Stimulated activated naive CD8-positive, alpha-beta T cell treated with anti-CD3 and anti-CD28 coated beads, Interleukin-15, Interleukin-2, amounts not matched to agents 100 U/mL and 50 U/mL, for 24 hours (primary cell): ENCODE measurements at regions not wholly inside any gene's neighbourhood (a gene's known extent, or its start where the extent isn't known, plus 50 kb on each side); places are given as distances from the start of the nearest gene placed in this dataset.

ENCODE experiments used
- ATAC-seq: fragments of 150-1000 bp; cut with Tn5 transposase; one replicate; pipeline ENCODE4 v1.10.0; 2021
- DNase-seq: peaks from one replicate; pipeline ENCODE4 v3.0.0; 2021

GRCh38 chr15:88403351-88403791, 63.8 kb downstream of the MRPL46 start:
- no peak for ATAC-seq
- DNase-seq: no peak

- peak; percentile 48 for ATAC-seq
- peak; percentile 28 for DNase-seq
These were observed 65.1 kb downstream of the MRPL46 start for GRCh38 chr15:88401996-88402656.

DNA sequence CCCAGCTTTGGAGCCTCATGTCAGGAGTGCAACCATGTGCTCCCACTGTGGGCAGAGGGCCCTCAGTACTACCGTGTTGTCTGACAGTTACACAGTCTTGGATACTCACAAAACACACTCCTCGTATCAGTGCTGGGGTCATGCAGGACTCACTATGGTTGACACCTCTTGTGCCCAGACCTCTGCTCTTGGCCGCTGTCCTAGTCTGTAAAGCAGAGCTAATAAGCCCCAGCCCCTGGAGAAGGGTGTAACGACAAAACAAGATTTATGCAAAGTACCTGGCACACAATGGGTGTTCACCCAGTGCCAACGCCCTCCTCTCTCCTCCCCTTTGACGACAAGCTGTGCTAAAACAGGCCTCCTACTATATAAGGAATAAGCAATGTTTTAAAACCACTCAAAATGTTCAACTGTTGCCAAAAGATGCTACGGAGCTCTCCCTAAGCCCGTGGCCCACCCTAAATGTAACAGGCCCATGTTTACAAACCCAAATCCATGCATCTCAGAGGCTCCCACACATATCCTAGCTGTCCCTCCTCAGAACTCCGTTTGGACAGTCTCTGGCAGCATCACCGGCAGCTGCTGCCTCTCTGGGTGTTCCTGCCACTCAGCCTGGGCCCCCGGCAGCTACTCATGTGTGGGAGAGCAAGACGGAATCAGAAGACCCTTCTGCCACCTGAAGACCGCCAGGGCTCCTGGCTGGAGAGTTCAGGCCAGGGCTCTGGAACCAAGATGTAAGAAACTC, 65.8 kb downstream of the MRPL46 start:
- DNase-seq: no peak
- no peak for ATAC-seq

DNA sequence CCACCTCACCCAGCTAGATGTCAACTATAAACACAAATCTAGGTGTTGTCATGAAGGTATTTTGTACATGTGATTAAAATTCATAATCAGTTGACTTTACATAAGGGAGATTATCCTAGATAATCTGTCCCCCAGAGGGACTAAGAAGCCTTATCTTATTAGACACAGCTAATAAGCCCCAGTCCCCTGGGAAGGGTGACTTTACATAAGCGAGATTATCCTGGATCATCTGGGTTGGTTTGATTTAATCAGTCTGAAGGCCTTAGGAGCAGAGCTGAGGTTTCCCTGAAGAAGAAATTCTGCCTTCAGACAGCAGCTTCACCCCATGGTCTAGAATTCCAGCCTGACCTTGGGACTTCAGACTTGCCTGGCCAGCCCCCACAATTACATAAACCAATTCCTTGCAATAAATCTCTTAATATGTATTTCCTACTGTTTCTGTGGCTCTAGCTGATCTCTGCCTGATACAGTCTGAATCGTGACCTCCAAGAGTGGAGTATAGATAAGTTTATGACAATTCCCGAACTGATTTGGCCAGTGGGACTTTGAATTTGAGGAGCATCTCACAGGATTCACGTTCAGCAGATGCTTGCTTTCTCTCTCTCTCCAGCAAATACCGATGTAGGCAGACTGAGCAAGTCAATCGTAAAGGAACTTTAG, 66.5 kb downstream of the MRPL46 start:
- DNase-seq: no peak
- ATAC-seq: no peak

DNA sequence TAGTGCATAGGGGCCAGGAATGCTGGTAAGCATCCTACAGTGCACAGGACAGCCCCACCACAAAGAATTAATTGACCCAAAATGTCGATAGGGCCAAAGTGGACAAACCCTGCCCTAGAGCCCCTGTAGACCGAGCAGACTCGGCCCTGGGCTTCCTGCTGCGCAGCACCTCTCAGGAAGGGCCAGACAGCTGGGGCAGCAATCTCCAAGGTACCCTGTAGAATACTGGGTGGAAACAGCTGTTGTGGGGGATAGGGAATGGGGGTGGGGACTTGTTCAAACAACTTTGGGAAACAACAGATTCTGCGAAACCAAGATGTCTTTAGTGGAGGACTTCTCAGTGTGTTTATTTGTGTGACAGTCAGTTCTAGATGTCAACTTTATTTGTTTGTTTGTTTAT, 67.1 kb downstream of the MRPL46 start:
- no peak for ATAC-seq
- no peak for DNase-seq

GRCh38 chr15:88399021-88399685, 68.0 kb downstream of the MRPL46 start:
- DNase-seq: no peak
- no peak for ATAC-seq

DNA sequence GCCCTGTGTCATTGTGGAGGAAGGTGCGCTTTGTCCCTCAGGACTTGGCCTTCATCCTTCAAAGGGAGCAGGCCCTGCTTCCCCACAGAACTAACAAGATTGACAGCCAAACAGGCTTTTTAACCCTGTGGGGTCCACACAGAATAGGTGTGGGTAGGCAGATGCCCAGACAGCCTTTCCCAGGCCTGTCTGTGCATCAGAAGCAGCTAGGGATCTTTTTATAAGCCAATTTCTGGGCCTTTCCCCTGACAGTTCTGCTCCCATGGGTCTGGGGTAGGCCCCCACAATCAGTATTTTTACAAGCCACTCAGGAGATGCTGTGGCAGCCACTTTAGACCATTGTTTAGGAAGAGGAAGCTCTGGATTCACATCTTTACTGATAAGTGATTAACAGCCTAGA, 69.2 kb downstream of the MRPL46 start:
- ATAC-seq: no peak
- no peak for DNase-seq

GRCh38 chr15:88397506-88397905, 69.7 kb downstream of the MRPL46 start:
- no peak for DNase-seq
- no peak for ATAC-seq

DNA sequence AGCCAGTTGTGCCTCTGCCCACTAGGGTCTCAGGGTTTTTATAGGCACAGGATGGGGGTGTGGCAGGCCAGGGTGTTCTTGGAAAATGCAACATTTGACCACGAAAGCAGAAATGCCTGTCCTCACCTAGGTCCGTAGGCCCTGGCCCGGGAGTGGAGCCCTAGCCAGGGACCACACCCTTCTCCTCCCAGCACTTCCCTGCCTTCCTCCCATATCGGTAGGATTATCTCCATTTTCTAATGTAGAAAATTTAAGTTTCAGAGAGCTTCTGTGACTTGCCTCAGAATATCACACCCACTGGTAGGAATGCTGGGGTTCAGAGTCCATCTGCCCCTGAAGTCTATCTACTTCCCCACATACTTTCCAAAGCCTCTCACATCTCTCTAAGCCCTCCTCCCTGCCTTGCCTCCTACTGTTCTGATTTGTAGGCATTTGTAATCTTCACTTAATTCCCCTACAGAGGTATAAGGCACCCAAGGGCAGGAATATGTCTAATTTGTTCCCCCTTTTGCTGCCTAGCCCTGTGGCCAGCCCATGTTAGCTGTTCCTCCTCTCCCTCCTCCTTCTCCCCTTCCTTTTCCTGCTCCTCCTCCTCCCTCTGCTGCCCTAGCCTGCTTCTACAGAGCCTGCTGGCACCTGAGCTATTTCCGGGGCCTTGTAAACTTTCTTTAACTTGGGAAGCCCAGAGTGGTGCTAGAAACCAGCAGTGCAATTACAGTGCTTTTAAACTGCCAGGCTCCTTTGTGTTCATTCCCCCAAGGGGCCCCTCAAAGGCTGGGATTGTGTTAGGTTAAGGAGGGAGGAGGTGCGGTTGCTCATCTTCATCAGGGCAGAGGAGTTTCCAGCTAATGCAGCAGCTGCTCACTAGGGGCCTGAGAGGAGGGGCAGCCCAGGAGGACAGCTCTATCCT, 71.1 kb downstream of the MRPL46 start:
- DNase-seq: no peak
- no peak for ATAC-seq

DNA sequence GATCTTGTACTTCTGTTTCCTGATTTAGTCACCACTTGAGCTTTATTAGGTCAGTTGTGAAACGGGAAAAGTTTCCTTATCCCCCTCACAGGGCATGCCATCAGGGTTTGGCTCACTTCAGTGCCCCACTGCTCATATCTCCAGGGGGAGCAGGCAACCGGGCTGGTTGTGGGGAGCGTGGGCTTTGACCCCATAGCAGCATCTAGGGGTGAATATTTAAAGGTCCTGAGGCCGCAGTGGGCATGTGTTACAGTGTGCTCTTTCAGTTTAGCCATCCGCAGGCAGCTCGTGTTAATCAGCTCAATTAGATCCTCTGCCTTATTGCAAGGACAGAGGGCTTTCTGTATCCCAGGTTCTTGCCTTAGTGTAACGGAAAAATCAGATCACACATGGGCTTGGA, 71.9 kb downstream of the MRPL46 start:
- ATAC-seq (no peak), DNase-seq (no peak)

DNA sequence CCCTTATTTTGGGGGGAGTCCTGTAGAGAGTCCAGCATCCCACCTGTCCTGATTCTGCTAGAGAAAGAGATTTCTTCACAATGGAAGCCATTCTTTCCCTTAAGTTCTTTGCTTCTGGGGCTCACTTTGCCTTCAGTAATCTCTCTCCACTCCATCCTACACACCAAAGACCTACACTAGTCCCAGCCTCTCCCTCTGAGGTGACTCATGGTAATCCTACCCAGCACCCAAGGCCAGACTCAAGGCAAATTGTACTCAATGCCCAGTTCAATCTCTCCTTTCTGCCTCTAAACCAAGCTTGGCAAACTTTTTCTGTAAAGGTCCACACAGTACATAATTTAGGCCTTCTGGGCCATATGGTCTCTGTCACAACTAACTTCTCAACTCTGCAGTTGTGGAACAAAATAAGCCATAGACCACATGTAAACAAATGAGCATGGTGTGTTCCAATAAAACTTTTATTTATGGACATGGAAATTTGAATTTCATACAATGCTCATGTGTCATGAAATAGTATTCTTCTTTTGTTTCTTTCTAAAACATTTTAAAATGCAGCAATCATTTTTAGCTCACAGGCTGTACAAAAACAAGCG, 72.5 kb downstream of the MRPL46 start:
- ATAC-seq (no peak), DNase-seq (no peak)

DNA sequence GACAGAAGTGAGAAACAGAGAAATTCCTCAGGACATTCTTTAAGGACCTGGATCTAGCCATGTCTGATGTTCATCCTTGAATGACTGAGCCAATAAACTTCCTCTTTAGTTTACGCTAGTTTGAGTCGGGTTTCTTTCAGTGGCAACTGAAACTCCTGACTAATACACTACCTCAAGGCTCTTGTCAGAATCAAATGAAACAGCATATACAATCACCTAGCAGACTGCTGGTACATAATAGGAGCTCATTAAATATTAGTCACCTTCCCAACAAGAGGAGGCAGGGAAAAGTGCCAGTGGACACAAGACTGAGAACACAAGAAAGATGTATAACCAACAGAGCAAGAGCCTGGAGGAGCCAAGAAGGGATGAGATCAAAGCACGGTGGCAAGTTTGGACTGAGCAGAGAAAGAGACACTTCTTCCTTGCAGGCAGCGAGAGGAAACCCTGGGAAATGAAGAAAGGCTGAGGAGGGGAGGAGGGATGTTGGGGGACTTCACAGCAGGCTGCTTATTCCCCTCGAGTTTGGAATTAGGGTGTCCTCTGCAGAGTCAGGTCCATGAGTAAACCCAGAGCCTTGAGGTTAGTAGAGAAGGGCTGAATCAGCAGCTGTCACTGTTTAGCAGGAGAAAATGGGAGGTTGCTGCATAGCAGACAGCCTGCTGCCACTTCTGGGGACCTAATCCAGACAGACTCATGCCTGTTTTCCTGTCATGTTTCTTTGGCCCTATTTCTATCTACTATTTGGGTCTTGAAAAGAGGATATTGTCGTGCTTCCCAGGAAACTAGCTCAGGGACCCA, 73.3 kb downstream of the MRPL46 start:
- DNase-seq (no peak), ATAC-seq (no peak)

DNA sequence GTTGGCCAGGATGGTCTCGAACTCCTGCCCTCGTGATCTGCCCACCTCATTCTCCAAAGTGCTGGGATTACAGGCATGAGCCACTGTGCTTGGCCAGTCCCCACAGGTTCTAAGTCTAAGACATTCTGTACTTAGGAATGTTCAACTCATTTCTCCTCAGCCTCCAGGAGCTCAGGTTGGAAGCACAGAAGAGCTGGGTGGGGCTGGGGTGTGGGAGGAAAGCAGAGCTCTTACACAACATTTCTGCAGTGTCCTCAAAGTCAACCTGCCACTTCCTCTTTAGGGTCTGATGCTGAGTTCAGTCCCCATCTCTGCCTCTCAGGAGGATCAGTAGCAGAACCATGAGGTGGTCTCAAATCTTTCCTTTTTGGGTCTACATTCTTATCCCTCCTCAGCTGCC, 75.5 kb downstream of the MRPL46 start:
- ATAC-seq (no peak), DNase-seq (no peak)

- no peak for ATAC-seq
These were observed 76.2 kb downstream of the MRPL46 start for GRCh38 chr15:88391006-88391405.

DNA sequence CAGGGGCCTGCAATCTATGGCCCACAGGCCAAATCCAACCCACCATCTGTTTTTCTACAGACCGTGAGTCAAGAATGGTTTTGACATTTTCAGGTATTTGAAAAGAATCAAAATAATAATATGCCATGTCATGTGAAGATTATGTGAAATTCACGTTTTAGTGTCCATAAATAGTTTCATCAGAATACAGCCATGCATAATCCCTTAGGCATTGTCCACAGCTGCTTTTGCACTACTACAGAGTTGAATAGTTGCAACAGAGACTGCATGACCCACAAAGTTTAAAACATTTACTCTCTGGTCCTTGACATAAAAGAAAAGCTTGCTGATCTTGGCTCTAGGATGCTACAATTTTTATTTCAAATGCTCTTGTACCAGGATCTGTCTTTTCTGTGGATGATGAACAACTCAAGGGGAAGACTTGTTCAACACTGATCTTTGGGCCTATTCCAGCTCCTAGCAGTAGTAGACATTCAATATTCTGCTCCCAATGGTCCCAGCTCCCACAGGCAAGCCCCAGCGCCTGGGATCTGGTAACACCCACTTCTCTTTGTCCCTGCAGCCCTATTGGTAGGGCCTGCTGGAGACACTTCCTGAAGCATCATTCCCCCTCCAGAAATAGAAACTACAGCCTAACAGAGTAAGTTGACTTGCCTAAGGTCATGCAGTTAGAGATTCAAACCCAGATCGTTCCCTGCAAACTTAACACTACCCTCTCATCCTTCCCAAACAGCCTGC, 76.9 kb downstream of the MRPL46 start:
- DNase-seq (no peak), ATAC-seq (no peak)

More at GRCh38 chr15:88391006-88391405, 76.2 kb downstream of the MRPL46 start:
- DNase-seq: no peak

DNA sequence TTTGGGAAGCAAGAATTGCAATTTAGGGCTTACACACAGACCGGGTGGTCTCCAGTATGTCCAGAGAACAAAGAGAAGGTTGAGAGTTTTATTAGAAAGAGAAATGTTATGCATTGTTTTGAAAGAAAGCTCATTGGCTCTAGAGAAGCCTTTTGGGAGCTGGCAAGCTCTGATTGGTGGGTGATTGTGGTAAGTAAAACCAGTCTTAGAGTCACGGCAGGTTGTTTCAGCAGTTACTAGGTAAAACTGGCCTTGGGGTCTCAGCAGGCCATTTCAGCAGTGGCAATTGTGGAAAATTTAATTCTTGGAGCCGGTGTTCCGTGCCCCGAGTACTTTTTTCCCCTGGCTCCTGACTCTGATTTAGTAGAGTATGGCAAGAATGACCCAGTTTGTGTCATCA, 78.1 kb downstream of the MRPL46 start:
- DNase-seq (no peak), ATAC-seq (no peak)

DNA sequence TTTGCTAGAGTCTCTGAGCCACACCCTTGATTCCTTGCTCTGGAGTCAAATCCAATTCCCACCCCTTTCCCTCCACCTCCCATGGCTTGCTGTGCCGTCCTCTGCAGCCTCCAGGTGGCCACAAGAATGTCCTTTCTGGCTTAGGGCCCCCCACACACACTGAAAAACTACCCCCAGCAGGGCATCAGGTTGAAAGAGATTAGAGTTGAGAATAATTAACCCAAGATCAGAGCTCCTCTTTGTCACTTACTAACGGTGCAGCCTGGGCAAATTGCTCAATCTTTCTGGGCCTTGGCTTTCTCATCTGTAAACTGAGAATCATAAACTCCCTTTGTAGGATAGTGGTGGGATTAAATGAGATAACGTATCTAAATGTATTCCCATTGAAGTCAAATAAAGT, 78.5 kb downstream of the MRPL46 start:
- ATAC-seq (no peak), DNase-seq (no peak)

DNA sequence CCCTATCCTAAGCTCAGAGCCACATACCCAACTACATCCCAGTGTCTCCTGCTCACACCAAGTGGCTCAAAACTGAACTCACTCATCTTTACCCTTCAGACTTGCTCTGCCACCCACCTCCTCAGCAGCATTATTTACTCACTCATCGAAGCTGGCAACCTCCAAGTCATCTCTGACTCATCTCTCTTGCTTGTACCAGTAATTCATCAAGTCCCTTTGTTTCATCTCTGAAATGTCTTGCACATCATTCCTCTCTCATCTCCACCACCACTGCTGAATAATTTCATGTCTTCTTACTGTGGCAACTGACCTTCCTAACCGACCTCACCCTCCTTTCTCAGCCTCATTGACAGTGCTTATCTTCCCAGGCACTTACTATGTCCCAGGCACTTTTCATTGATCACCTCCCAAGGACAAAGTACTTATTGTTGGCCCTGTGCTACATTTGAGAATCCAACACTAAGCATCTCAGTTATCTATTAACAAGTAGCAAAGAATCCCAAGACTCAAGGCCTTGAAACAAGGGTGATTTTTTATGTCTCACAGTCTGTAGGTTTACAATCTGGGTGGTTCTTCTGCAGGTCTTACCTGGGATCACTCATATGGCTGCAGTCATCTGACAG, 82.0 kb downstream of the MRPL46 start:
- ATAC-seq: peak; percentile 88
- DNase-seq: no peak

DNA sequence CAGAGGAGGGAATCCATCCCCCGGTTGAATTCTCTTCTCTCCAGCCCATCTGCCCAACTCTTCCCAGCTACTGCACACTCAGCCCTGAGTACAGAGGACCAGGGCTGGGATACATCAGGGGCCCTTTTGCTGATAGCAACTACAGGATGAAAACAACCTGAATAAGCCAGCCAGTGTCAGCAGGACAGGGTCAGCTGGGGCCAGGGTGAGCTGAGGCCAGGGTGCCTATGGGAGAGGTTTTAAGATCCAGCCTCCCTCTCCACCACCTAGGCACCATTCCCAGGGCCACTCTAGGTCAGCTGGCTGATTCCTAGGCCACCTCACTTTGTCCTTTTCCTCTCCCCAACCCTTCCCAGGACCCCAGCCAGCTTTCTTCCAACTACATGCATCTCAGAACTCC, 83.8 kb downstream of the MRPL46 start:
- DNase-seq: no peak
- no peak for ATAC-seq
